Muscle layer of colon (tissue), 2 donors: ENCODE measurements at regions not wholly inside any gene's neighbourhood (a gene's known extent, or its start where the extent isn't known, plus 50 kb on each side); places are given as distances from the start of the nearest gene placed in this dataset.
"Not testable (repeated sequence)": the region's sequence is repeated elsewhere in the genome, so short reads cannot be mapped to it uniquely, and the experiment has no call there.

Source experiments
- H3K27ac ChIP-seq: one replicate; pipeline ENCODE4 v1.7.0; 2013; ENCODE audit warnings: low read depth, mild to moderate bottlenecking, low read length, moderate library complexity
- H3K27me3 ChIP-seq, 2 donors: one replicate each; pipeline ENCODE4 v1.7.0; 2013; ENCODE audit warnings: low read length in 2 of 2, mild to moderate bottlenecking in 2 of 2; ENCODE audit not compliant: insufficient read depth in 2 of 2, control insufficient read depth in 1 of 2
- H3K36me3 ChIP-seq: one replicate; pipeline ENCODE4 v1.7.0; 2013; ENCODE audit warnings: mild to moderate bottlenecking, low read length; ENCODE audit not compliant: insufficient read depth
- H3K4me1 ChIP-seq: one replicate; pipeline ENCODE4 v1.7.0; 2013; ENCODE audit warnings: mild to moderate bottlenecking, low read length; ENCODE audit not compliant: insufficient read depth
- H3K4me3 ChIP-seq, 2 donors: one replicate each; pipeline ENCODE4 v1.7.0; 2013; ENCODE audit warnings: low read length in 2 of 2, low read depth in 1 of 2, mild to moderate bottlenecking in 1 of 2, moderate library complexity in 1 of 2
- H3K9ac ChIP-seq: one replicate; pipeline ENCODE4 v1.7.0; 2013; ENCODE audit warnings: low read length
- H3K9me3 ChIP-seq: one replicate; pipeline ENCODE4 v1.7.0; 2013; ENCODE audit warnings: mild to moderate bottlenecking, low read length
- donor health status: abdominal sarcoma.
- donor health status: Adenocarcinoma of cecum.

DNA sequence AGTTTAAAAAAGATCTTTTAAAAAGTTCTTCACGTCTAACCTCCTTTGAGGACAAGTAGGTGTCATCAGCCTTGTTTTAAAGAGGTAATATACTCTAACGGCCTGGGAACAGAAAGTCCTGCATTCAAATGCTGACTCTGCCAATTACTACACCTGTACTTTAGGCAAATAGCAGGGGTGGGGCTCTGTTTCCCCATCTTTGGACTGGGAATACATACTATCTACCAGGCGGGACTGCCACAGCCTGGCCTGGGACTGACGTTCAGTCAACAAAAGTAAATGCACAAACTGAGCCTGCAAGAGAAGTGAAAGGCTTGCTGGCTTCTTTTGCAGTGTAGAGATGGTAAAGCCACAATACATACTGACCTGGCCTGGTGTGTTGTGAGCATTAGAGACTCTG lies 107.6 kb upstream of the SPATA12 start:
- Histone ChIP-seq H3K27ac (no peak overlapping the region), H3K9me3 (no peaks in the 10 kb centered on the region), H3K36me3 (no peaks in the 10 kb centered on the region), H3K27me3 (no peaks in the 10 kb centered on the region), H3K9ac (no peak overlapping the region), H3K4me1 (no peaks in the 10 kb centered on the region), H3K4me3 (no peak overlapping the region)

GRCh38 chr3:56952061-56952460 lies 108.4 kb upstream of the SPATA12 start:
- Histone ChIP-seq H3K9ac (no peak overlapping the region), H3K9me3 (no peaks in the 10 kb centered on the region), H3K36me3 (no peaks in the 10 kb centered on the region), H3K27me3 (no peaks in the 10 kb centered on the region), H3K4me3 (no peak overlapping the region), H3K4me1 (no peaks in the 10 kb centered on the region), H3K27ac (no peak overlapping the region)

GRCh38 chr3:56951366-56951765 lies 109.1 kb upstream of the SPATA12 start:
- Histone ChIP-seq H3K4me3 (no peak overlapping the region), H3K9ac (no peak overlapping the region), H3K9me3 (no peaks in the 10 kb centered on the region), H3K27me3 (no peaks in the 10 kb centered on the region), H3K36me3 (no peaks in the 10 kb centered on the region), H3K27ac (no peak overlapping the region), H3K4me1 (no peaks in the 10 kb centered on the region)

- H3K27ac ChIP-seq, H3K36me3 ChIP-seq, H3K4me1 ChIP-seq, H3K9me3 ChIP-seq, H3K9ac ChIP-seq, H3K27me3 ChIP-seq, H3K4me3 ChIP-seq: not testable (repeated sequence)
Observed at GRCh38 chr3:56945378-56945777, 115.1 kb upstream of the SPATA12 start.

GRCh38 chr3:56942523-56942922 lies 117.9 kb upstream of the SPATA12 start:
- Histone ChIP-seq H3K4me3 (no peak overlapping the region), H3K27me3 (no peaks in the 10 kb centered on the region), H3K9me3 (no peaks in the 10 kb centered on the region), H3K4me1 (peaks cover 14% of the 10 kb centered on the region), H3K27ac (no peak overlapping the region), H3K9ac (no peak overlapping the region), H3K36me3 (no peaks in the 10 kb centered on the region)

DNA sequence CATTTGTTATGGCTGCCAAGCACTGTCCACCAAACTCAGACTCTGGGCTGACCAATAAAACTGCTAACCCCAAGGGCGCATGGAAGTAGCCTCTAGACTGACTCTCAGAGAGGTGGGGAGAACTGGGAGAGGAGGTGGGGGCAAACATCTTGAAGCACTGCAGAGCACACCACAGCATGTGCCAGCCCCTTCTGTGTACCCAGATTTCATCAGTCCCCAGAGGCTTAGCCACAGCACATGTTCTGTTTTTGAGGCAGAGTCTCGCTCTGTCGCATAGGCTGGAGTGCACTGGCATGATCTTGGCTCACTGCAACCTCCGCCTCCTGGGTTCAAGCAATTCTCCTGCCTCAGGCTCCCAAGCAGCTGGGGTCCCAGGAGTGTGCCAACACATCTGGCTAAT lies 119.5 kb upstream of the SPATA12 start:
- peaks cover 14% of the 10 kb centered on the region for H3K4me1 ChIP-seq
- H3K27ac ChIP-seq, result no peak overlapping the region
- H3K36me3 ChIP-seq, result no peaks in the 10 kb centered on the region
- no peak overlapping the region for H3K4me3 ChIP-seq
- no peaks in the 10 kb centered on the region for H3K27me3 ChIP-seq
- H3K9me3 ChIP-seq, result no peaks in the 10 kb centered on the region
- H3K9ac ChIP-seq, result no peak overlapping the region

GRCh38 chr3:56940321-56940720 lies 120.1 kb upstream of the SPATA12 start:
- Histone ChIP-seq H3K4me1 (peaks cover 14% of the 10 kb centered on the region), H3K4me3 (no peak overlapping the region), H3K36me3 (no peaks in the 10 kb centered on the region), H3K27me3 (no peaks in the 10 kb centered on the region), H3K9me3 (no peaks in the 10 kb centered on the region), H3K9ac (no peak overlapping the region), H3K27ac (no peak overlapping the region)

- Histone ChIP-seq H3K27ac (no peak overlapping the region), H3K27me3 (no peaks in the 10 kb centered on the region), H3K9ac (no peak overlapping the region), H3K9me3 (no peaks in the 10 kb centered on the region), H3K4me1 (peaks cover 14% of the 10 kb centered on the region), H3K36me3 (no peaks in the 10 kb centered on the region), H3K4me3 (no peak overlapping the region)
Observed at GRCh38 chr3:56939834-56940233, 120.6 kb upstream of the SPATA12 start.

DNA sequence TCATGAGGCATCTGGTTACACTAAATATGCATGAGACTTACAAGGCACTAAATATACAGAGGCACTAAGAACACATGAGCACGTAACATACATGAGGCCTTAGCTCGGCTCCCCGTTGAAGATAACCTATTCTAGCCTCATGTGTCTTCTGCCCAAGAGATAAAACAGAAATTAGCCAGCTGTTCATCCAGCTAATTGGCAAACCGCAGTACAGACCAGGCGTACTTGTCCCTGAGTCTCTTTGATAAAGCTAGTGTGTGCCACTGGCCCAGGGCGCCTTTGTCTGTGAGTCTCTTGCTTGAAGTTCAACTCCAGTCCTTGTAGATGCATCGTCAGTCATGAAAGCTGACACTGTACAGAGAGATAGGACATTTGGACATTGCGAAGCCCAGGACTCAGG lies 121.9 kb upstream of the SPATA12 start:
- Histone ChIP-seq H3K36me3 (no peaks in the 10 kb centered on the region), H3K4me3 (no peak overlapping the region), H3K27me3 (no peaks in the 10 kb centered on the region), H3K27ac (no peak overlapping the region), H3K4me1 (peaks cover 14% of the 10 kb centered on the region), H3K9ac (no peak overlapping the region), H3K9me3 (no peaks in the 10 kb centered on the region)

DNA sequence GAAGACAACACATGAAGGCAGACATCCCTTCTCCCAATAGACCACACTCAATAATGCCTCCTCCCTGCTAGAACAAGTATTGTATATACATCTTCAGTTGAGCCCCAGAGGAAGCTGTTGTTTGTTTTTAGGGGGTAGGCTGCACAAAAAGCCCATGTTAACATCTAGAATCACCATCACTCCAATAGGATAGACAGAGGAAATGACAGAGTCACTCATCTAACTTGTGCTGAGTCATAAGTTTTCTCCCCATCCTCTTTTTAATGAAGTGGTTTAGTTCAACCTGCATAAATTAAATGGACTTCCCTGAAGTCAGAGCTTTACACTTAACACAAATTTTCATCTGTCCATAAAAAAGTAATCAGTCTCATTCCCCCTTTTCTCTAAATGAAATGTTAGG lies 122.9 kb upstream of the SPATA12 start:
- Histone ChIP-seq H3K9me3 (no peaks in the 10 kb centered on the region), H3K36me3 (no peaks in the 10 kb centered on the region), H3K27ac (no peak overlapping the region), H3K4me1 (peaks cover 14% of the 10 kb centered on the region), H3K4me3 (no peak overlapping the region), H3K27me3 (no peaks in the 10 kb centered on the region), H3K9ac (no peak overlapping the region)

DNA sequence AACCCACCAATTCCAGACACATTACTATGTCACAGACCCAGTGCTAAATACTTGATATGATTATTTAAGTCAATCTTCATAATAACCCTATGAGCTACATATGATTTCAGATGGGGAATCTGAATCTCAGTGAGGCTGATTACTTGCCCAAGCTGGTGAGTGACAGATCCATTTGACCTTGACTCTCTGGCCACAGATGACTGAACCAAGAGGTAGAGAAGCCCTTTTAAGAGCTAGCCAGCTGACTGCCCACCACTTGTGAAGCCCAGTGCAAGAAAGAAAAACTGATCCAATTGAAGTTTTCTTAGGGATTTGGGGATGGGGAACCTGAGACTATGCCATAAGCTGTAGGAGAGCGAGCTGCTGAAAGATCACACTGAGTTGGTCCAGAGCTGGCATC lies 124.7 kb upstream of the SPATA12 start:
- Histone ChIP-seq H3K4me3 (no peak overlapping the region), H3K27ac (no peak overlapping the region), H3K36me3 (no peaks in the 10 kb centered on the region), H3K9ac (no peak overlapping the region), H3K4me1 (peaks cover 14% of the 10 kb centered on the region), H3K27me3 (no peaks in the 10 kb centered on the region), H3K9me3 (no peaks in the 10 kb centered on the region)

DNA sequence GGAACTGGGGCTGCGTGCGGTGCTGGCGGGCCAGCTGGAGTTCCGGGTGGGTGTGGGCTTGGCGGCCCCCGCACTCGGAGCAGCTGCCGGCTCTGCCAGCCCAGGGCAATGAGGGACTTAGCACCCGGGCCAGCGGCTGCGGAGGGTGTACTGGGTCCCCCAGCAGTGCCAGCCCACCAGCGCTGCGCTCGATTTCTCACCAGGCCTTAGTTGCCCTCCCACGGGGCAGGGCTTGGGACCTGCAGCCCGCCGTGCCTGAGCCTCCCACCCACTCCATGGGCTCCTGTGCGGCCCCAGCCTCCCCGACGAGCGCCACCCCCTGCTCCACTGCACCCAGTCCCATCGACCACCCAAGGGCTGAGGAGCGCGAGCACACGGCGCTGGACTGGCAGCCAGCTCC lies 126.0 kb upstream of the SPATA12 start:
- not testable (repeated sequence) for H3K36me3 ChIP-seq, H3K9me3 ChIP-seq, H3K4me3 ChIP-seq, H3K9ac ChIP-seq, H3K27me3 ChIP-seq, H3K27ac ChIP-seq
- peaks cover 14% of the 10 kb centered on the region for H3K4me1 ChIP-seq
